Urothelium cell line (cell line): ENCODE measurements at regions not wholly inside any gene's neighbourhood (a gene's known extent, or its start where the extent isn't known, plus 50 kb on each side); places are given as distances from the start of the nearest gene placed in this dataset.
"Not testable (repeated sequence)": the region's sequence is repeated elsewhere in the genome, so short reads cannot be mapped to it uniquely, and the experiment has no call there.

Source experiments
- DNase-seq: peaks from one replicate; pipeline ENCODE4 v3.0.0; 2011; ENCODE audit warnings: low spot score, mixed read lengths
- FAIRE-seq: peaks from 2 replicates; lab custom pipeline; 2011; peaks lifted over from hg19 to GRCh38; lab: Jason Lieb, UNC

GRCh38 chr2:21814588-21815149, 690.9 kb downstream of the TDRD15 start:
- no peak for FAIRE-seq
- no peak for DNase-seq

- DNase-seq: no peak
- FAIRE-seq: no peak
Measured at GRCh38 chr2:21818212-21818795, 694.5 kb downstream of the TDRD15 start.

GRCh38 chr2:21819454-21819853, 695.7 kb downstream of the TDRD15 start:
- DNase-seq (no peak), FAIRE-seq (no peak)

- DNase-seq (no peak), FAIRE-seq (no peak)
Measured at GRCh38 chr2:21820271-21820670, 696.5 kb downstream of the TDRD15 start.

- FAIRE-seq: no peak
- DNase-seq: no peak
Measured at GRCh38 chr2:21821672-21822227, 698.0 kb downstream of the TDRD15 start.

- no peak for FAIRE-seq
- DNase-seq: no peak
Measured at GRCh38 chr2:21822505-21822904, 698.7 kb downstream of the TDRD15 start.

GRCh38 chr2:21833767-21834166, 710.0 kb downstream of the TDRD15 start:
- no peak for DNase-seq
- no peak for FAIRE-seq

GRCh38 chr2:21836261-21836660, 712.5 kb downstream of the TDRD15 start:
- DNase-seq (no peak), FAIRE-seq (no peak)

GRCh38 chr2:21836719-21837118, 713.0 kb downstream of the TDRD15 start:
- no peak for DNase-seq
- no peak for FAIRE-seq

- FAIRE-seq: no peak
Measured at GRCh38 chr2:21837168-21837960, 713.6 kb downstream of the TDRD15 start.

GRCh38 chr2:21841341-21841740, 717.6 kb downstream of the TDRD15 start:
- FAIRE-seq: no peak
- no peak for DNase-seq

More at GRCh38 chr2:21837168-21837960, 713.6 kb downstream of the TDRD15 start:
- DNase-seq: no peak

- not testable (repeated sequence) for FAIRE-seq, DNase-seq
Measured at GRCh38 chr2:21850367-21850766, 726.6 kb downstream of the TDRD15 start.

GRCh38 chr2:21854938-21855337, 731.2 kb downstream of the TDRD15 start:
- DNase-seq: no peak
- FAIRE-seq: no peak

- DNase-seq (no peak), FAIRE-seq (no peak)
Measured at GRCh38 chr2:21856708-21857107, 732.9 kb downstream of the TDRD15 start.

GRCh38 chr2:21860907-21861306, 737.1 kb downstream of the TDRD15 start:
- FAIRE-seq (no peak), DNase-seq (no peak)

GRCh38 chr2:21866316-21866715, 742.5 kb downstream of the TDRD15 start:
- no peak for FAIRE-seq

GRCh38 chr2:21887881-21888280, 764.1 kb downstream of the TDRD15 start:
- no peak for FAIRE-seq

More at GRCh38 chr2:21866316-21866715, 742.5 kb downstream of the TDRD15 start:
- no peak for DNase-seq

GRCh38 chr2:21890041-21890440, 766.3 kb downstream of the TDRD15 start:
- no peak for DNase-seq
- FAIRE-seq: no peak

More at GRCh38 chr2:21887881-21888280, 764.1 kb downstream of the TDRD15 start:
- no peak for DNase-seq

GRCh38 chr2:21890716-21891115, 766.9 kb downstream of the TDRD15 start:
- no peak for FAIRE-seq
- DNase-seq: no peak

- DNase-seq (no peak), FAIRE-seq (no peak)
Measured at GRCh38 chr2:21891191-21891590, 767.4 kb downstream of the TDRD15 start.

GRCh38 chr2:21892140-21892539, 768.4 kb downstream of the TDRD15 start:
- DNase-seq (no peak), FAIRE-seq (no peak)

- DNase-seq (no peak), FAIRE-seq (no peak)
Measured at GRCh38 chr2:21895200-21895599, 771.4 kb downstream of the TDRD15 start.
